Fibroblast of lung (primary cell): ENCODE measurements at regions not wholly inside any gene's neighbourhood (a gene's known extent, or its start where the extent isn't known, plus 50 kb on each side); places are given as distances from the start of the nearest gene placed in this dataset.
A peak's percentile ranks its signal among the peaks of the same experiment; 100 is the strongest.
"Not testable (repeated sequence)": the region's sequence is repeated elsewhere in the genome, so short reads cannot be mapped to it uniquely, and the experiment has no call there.

ENCODE experiments used
- DNase-seq, 2 donors: peaks; one replicate each; pipeline versions ENCODE4 v3.0.0 to v3.0.0-alpha.2; 2010; ENCODE audit warnings: low read depth in 2 of 2
- H2AFZ ChIP-seq: 2 replicates; pipeline ENCODE4 v1.5.1; 2012; ENCODE audit warnings: low read length, control low read depth, inconsistent platforms
- H3K27ac ChIP-seq: 2 replicates; pipeline ENCODE4 v1.5.1; 2011; ENCODE audit warnings: low read length, control low read depth; ENCODE audit not compliant: insufficient read depth
- H3K27me3 ChIP-seq: 2 replicates; pipeline ENCODE4 v1.5.1; 2011; ENCODE audit warnings: mild to moderate bottlenecking, low read length; ENCODE audit not compliant: control insufficient read depth, insufficient read depth
- H3K36me3 ChIP-seq: 2 replicates; pipeline ENCODE4 v1.5.1; 2011; ENCODE audit warnings: low read length; ENCODE audit not compliant: control insufficient read depth, insufficient read depth
- H3K4me1 ChIP-seq: 2 replicates; pipeline ENCODE4 v1.5.1; 2011; ENCODE audit warnings: low read length; ENCODE audit not compliant: control insufficient read depth, insufficient read depth; ENCODE audit errors: extremely low read depth
- H3K4me2 ChIP-seq: 2 replicates; pipeline ENCODE4 v1.5.1; 2011; ENCODE audit warnings: low read length, control low read depth; ENCODE audit not compliant: insufficient read depth; ENCODE audit errors: extremely low read depth
- H3K4me3 ChIP-seq, 4 experiments: fragments of 200-600 bp in 1 of 4; sonication (generic) in 1 of 4; replicated peaks in 1 of 4; 2 replicates each; pipeline ENCODE4 v1.5.1; 2011 to 2016; ENCODE audit warnings: low read length in 4 of 4, low read depth in 3 of 4, mild to moderate bottlenecking in 3 of 4, control low read depth in 2 of 4, inconsistent platforms in 1 of 4, mixed read lengths in 1 of 4; ENCODE audit not compliant: insufficient read depth in 1 of 4; ENCODE audit errors: control extremely low read depth in 1 of 4
- H3K79me2 ChIP-seq: 2 replicates; pipeline ENCODE4 v1.5.1; 2012; ENCODE audit warnings: mild to moderate bottlenecking, low read length, inconsistent platforms; ENCODE audit not compliant: control insufficient read depth, insufficient read depth
- H3K9ac ChIP-seq: 2 replicates; pipeline ENCODE4 v1.5.1; 2011; ENCODE audit warnings: mild to moderate bottlenecking, low read length, control low read depth; ENCODE audit not compliant: insufficient read depth
- H3K9me3 ChIP-seq: 2 replicates; pipeline ENCODE4 v1.5.1; 2012; ENCODE audit warnings: low read depth, low read length; ENCODE audit not compliant: control insufficient read depth, insufficient read depth
- H4K20me1 ChIP-seq: 2 replicates; pipeline ENCODE4 v1.5.1; 2011; ENCODE audit warnings: low read length; ENCODE audit not compliant: control insufficient read depth, insufficient read depth; ENCODE audit errors: extremely low read depth
- CTCF ChIP-seq, 2 donors: IDR thresholded peaks in 1 of 2; conservative IDR thresholded peaks in 1 of 2; 1 replicate in 1 of 2; 2 replicates in 1 of 2; pipeline ENCODE4 v1.5.1; 2011 to 2012; ENCODE audit warnings: low read length in 2 of 2, control low read depth in 1 of 2, inconsistent platforms in 1 of 2, low read depth in 1 of 2, mild to moderate bottlenecking in 1 of 2
- EZH2 ChIP-seq: IDR thresholded peaks from 2 replicates; pipeline ENCODE4 v1.5.1; 2012; ENCODE audit warnings: low read length, control low read depth, mild to moderate bottlenecking; ENCODE audit errors: missing control alignments

GRCh38 chr5:83800201-83800600 is 79.5 kb upstream of the HAPLN1 start:
- TF ChIP-seq CTCF (conservative IDR thresholded peaks at IDR 0.05 in 1 of 2, IDR thresholded peaks at IDR 0.05 in 1 of 2; ENCODE audit: low read depth in 1 of 2, low read length in 2 of 2) (no peak), EZH2 (no peak)
- Histone ChIP-seq H3K4me3 (no peak overlapping the region), H3K4me2 (no peak overlapping the region), H2AFZ (no peak overlapping the region), H3K27me3 (no peaks in the 10 kb centered on the region), H3K36me3 (no peaks in the 10 kb centered on the region), H3K27ac (no peak overlapping the region), H3K79me2 (no peaks in the 10 kb centered on the region), H3K9me3 (no peaks in the 10 kb centered on the region), H3K4me1 (no peaks in the 10 kb centered on the region), H3K9ac (no peak overlapping the region), H4K20me1 (no peaks in the 10 kb centered on the region)
- peak in 1 of 2 donors; percentile 17 for DNase-seq

- not testable (repeated sequence) for H3K9me3 ChIP-seq, DNase-seq, H3K27me3 ChIP-seq, H3K36me3 ChIP-seq, H2AFZ ChIP-seq, H3K4me2 ChIP-seq, H3K79me2 ChIP-seq, H3K27ac ChIP-seq, H3K9ac ChIP-seq, H3K4me3 ChIP-seq, H3K4me1 ChIP-seq, H4K20me1 ChIP-seq
Observed at GRCh38 chr5:83799020-83799419, 78.4 kb upstream of the HAPLN1 start.

GRCh38 chr5:83789371-83789770 is 68.7 kb upstream of the HAPLN1 start:
- no peak overlapping the region for H3K4me2 ChIP-seq
- H3K27ac ChIP-seq = no peak overlapping the region
- no peak overlapping the region for H3K9ac ChIP-seq
- H3K27me3 ChIP-seq = no peaks in the 10 kb centered on the region
- no peaks in the 10 kb centered on the region for H3K36me3 ChIP-seq
- no peak overlapping the region for H2AFZ ChIP-seq
- no peaks in the 10 kb centered on the region for H3K4me1 ChIP-seq
- no peak for DNase-seq
- no peaks in the 10 kb centered on the region for H3K9me3 ChIP-seq
- H3K79me2 ChIP-seq = no peaks in the 10 kb centered on the region
- TF ChIP-seq CTCF (conservative IDR thresholded peaks at IDR 0.05 in 1 of 2, IDR thresholded peaks at IDR 0.05 in 1 of 2; ENCODE audit: low read depth in 1 of 2, low read length in 2 of 2) (no peak), EZH2 (no peak)
- no peaks in the 10 kb centered on the region for H4K20me1 ChIP-seq
- no peak overlapping the region for H3K4me3 ChIP-seq
